Cardiac muscle cell (in vitro differentiated cells and primary cell): ENCODE measurements at regions not wholly inside any gene's neighbourhood (a gene's known extent, or its start where the extent isn't known, plus 50 kb on each side); places are given as distances from the start of the nearest gene placed in this dataset.

ENCODE experiments used
- DNase-seq, 2 donors: peaks; one replicate each; pipeline versions ENCODE4 v3.0.0 to v3.0.0-alpha.2; 2010 to 2017; ENCODE audit warnings: low read depth in 1 of 2, low spot score in 1 of 2
- H3K27ac ChIP-seq: fragments of 200-600 bp; sonication (generic); 2 replicates; pipeline ENCODE4 v1.5.1; 2016
- H3K27me3 ChIP-seq: fragments of 200-600 bp; sonication (generic); 2 replicates; pipeline ENCODE4 v1.6.0; 2016; ENCODE audit warnings: control low read depth
- H3K36me3 ChIP-seq: fragments of 200-600 bp; sonication (generic); 2 replicates; pipeline ENCODE4 v1.5.1; 2016; ENCODE audit warnings: control low read depth
- H3K4me1 ChIP-seq: fragments of 200-600 bp; sonication (generic); 2 replicates; pipeline ENCODE4 v1.8.1; 2017; ENCODE audit warnings: low read depth, mild to moderate bottlenecking, mixed run types
- H3K4me3 ChIP-seq: fragments of 200-600 bp; sonication (generic); 2 replicates; pipeline ENCODE4 v1.5.1; 2016; ENCODE audit warnings: mild to moderate bottlenecking
- H3K9me3 ChIP-seq: fragments of 200-600 bp; sonication (generic); 2 replicates; pipeline ENCODE4 v1.5.1; 2017; ENCODE audit warnings: low read depth, mild to moderate bottlenecking, control low read depth
- TF ChIP-seq, protein P1 (sequence below): IDR thresholded peaks from 2 replicates; pipeline ENCODE4 v1.5.1; 2012; ENCODE audit warnings: low read depth, mild to moderate bottlenecking, low read length

DNA sequence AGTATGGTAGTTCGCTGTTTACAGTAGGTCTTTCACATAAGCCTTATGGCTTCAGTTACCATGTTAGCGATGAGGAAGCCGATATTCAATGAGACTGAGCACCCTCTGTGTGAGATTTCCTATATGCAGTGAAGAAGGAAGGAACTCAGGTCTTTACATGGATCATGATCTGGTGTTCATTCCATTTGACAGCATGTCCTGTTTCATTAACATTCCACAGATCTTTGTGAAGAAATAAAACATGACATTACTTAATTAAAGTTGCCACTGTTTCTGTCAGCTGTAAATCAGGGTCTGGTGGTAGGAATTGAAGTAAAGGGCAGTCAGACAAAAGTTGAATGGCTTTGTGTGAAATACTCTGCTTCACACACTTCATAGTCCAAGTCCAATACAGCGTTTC is 768.6 kb downstream of the ZPLD1 start:
- Histone ChIP-seq H3K9me3 (no peaks in the 10 kb centered on the region), H3K4me3 (no peak overlapping the region), H3K36me3 (no peaks in the 10 kb centered on the region), H3K27ac (no peak overlapping the region), H3K27me3 (no peaks in the 10 kb centered on the region), H3K4me1 (no peaks in the 10 kb centered on the region)
- TF ChIP-seq, protein P1, sequence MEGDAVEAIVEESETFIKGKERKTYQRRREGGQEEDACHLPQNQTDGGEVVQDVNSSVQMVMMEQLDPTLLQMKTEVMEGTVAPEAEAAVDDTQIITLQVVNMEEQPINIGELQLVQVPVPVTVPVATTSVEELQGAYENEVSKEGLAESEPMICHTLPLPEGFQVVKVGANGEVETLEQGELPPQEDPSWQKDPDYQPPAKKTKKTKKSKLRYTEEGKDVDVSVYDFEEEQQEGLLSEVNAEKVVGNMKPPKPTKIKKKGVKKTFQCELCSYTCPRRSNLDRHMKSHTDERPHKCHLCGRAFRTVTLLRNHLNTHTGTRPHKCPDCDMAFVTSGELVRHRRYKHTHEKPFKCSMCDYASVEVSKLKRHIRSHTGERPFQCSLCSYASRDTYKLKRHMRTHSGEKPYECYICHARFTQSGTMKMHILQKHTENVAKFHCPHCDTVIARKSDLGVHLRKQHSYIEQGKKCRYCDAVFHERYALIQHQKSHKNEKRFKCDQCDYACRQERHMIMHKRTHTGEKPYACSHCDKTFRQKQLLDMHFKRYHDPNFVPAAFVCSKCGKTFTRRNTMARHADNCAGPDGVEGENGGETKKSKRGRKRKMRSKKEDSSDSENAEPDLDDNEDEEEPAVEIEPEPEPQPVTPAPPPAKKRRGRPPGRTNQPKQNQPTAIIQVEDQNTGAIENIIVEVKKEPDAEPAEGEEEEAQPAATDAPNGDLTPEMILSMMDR = no peak
- DNase-seq = no peak

GRCh38 chr3:103210583-103210982 is 775.8 kb downstream of the ZPLD1 start:
- Histone ChIP-seq H3K27ac (no peak overlapping the region), H3K27me3 (no peaks in the 10 kb centered on the region), H3K4me1 (no peaks in the 10 kb centered on the region), H3K4me3 (no peak overlapping the region), H3K9me3 (no peaks in the 10 kb centered on the region), H3K36me3 (no peaks in the 10 kb centered on the region)
- TF ChIP-seq, protein P1 = no peak
- DNase-seq = no peak

- TF ChIP-seq, protein P1 = no peak
- Histone ChIP-seq H3K27ac (no peak overlapping the region), H3K9me3 (no peaks in the 10 kb centered on the region), H3K36me3 (no peaks in the 10 kb centered on the region), H3K4me1 (no peaks in the 10 kb centered on the region), H3K4me3 (no peak overlapping the region), H3K27me3 (no peaks in the 10 kb centered on the region)
- DNase-seq = no peak
Measured at GRCh38 chr3:103218146-103218545, 783.3 kb downstream of the ZPLD1 start.

- Histone ChIP-seq H3K4me3 (no peak overlapping the region), H3K36me3 (no peaks in the 10 kb centered on the region), H3K27ac (no peak overlapping the region), H3K4me1 (no peaks in the 10 kb centered on the region), H3K27me3 (no peaks in the 10 kb centered on the region), H3K9me3 (no peaks in the 10 kb centered on the region)
- TF ChIP-seq, protein P1 = no peak
- DNase-seq = no peak
Measured at GRCh38 chr3:103218793-103219192, 784.0 kb downstream of the ZPLD1 start.

- DNase-seq = no peak
- H3K9me3 ChIP-seq = no peaks in the 10 kb centered on the region
Measured at GRCh38 chr3:103227651-103228050, 792.8 kb downstream of the ZPLD1 start.

More at GRCh38 chr3:103227651-103228050, 792.8 kb downstream of the ZPLD1 start:
- TF ChIP-seq, protein P1 = no peak
- H3K4me3 ChIP-seq = no peak overlapping the region
- no peaks in the 10 kb centered on the region for H3K4me1 ChIP-seq
- no peaks in the 10 kb centered on the region for H3K36me3 ChIP-seq
- H3K27ac ChIP-seq = no peak overlapping the region
- H3K27me3 ChIP-seq = no peaks in the 10 kb centered on the region
